ENCODE measurements at regions not wholly inside any gene's neighbourhood (a gene's known extent, or its start where the extent isn't known, plus 50 kb on each side); places are given as distances from the start of the nearest gene placed in this dataset.

DNA sequence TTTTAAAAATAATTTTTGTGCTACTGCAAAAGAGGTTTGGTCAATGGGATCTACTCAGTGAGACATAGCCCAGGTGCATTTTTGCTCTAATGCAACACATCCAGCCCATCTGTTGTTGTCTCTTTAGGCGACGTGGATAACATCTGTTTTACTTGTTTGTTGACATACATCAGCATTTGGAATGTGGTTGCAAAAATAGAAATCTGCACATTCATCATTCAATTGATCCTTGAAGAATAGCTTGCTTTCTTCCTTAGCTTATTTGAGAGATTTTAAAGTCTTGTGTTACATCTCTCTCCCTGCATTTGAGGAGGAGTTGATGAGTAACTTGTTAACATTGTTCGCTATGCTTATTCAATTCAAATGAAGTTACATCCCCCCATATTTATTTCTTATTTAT is 1202.3 kb downstream of the NSUN3 start:
- no peak overlapping the region for H3K4me3 ChIP-seq (ENCODE audit: low read length)
- H3K9me3 ChIP-seq (ENCODE audit: control insufficient read depth, low read depth, low read length) = no peaks in the 10 kb centered on the region
- H3K36me3 ChIP-seq (ENCODE audit: control insufficient read depth, insufficient read depth, low read length) = no peaks in the 10 kb centered on the region
- H3K4me1 ChIP-seq (ENCODE audit: control insufficient read depth, insufficient read depth, low read length) = no peaks in the 10 kb centered on the region
- WGBS (ENCODE audit: insufficient coverage, low lambda C conversion rate) = 73% methylated on average over 3 of the region's 3 CpGs
- H3K27me3 ChIP-seq (ENCODE audit: control insufficient read depth, insufficient read depth, low read length) = no peaks in the 10 kb centered on the region
- no peak for DNase-seq
- no peak overlapping the region for H3K27ac ChIP-seq (ENCODE audit: low read length)

DNA sequence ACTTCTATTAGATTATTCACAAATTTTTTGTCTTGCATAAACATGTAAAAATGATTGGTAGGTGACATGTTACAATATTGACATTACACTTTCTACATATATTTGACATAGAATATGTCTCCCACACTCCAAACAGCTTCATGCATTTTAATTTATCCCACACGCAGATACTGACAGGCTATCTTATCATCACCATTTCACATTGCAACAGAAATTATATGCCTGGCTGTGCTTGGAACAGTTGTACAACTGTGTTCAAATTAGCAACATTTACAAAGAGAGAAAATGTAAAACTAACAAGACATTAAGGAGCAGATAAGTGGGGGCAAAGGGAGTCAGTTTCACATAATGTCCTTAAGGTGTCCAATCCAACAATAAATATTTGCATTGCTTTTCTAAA is 1208.5 kb downstream of the NSUN3 start:
- no peaks in the 10 kb centered on the region for H3K9me3 ChIP-seq (ENCODE audit: control insufficient read depth, low read depth, low read length)
- H3K36me3 ChIP-seq (ENCODE audit: control insufficient read depth, insufficient read depth, low read length) = no peaks in the 10 kb centered on the region
- H3K27ac ChIP-seq (ENCODE audit: low read length) = no peak overlapping the region
- no peak for DNase-seq
- no peaks in the 10 kb centered on the region for H3K27me3 ChIP-seq (ENCODE audit: control insufficient read depth, insufficient read depth, low read length)
- WGBS (ENCODE audit: insufficient coverage, low lambda C conversion rate) = no CpG with 5 or more reads among the region's 1 CpG
- no peaks in the 10 kb centered on the region for H3K4me1 ChIP-seq (ENCODE audit: control insufficient read depth, insufficient read depth, low read length)
- no peak overlapping the region for H3K4me3 ChIP-seq (ENCODE audit: low read length)

DNA sequence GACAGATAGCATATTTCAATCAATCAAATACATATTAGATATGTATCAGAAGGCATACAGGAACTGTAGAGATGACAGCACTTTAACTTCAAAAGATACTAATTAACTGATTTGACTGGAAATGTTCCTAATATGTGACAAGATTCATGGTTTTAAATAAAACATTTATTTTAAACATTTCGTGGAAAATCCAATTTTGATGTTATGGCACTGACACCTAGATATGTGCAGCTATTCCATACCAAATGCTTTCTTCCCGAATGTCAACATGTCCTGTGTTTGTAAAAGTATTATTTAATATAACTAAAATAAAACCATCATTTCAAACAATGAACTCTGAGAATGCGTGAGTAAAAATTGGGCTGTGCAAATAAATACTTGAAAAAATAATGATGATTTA is 1209.3 kb downstream of the NSUN3 start:
- no peaks in the 10 kb centered on the region for H3K4me1 ChIP-seq (ENCODE audit: control insufficient read depth, insufficient read depth, low read length)
- H3K27me3 ChIP-seq (ENCODE audit: control insufficient read depth, insufficient read depth, low read length) = no peaks in the 10 kb centered on the region
- DNase-seq = no peak
- 97% methylated on average over 3 of the region's 3 CpGs for WGBS (ENCODE audit: insufficient coverage, low lambda C conversion rate)
- H3K9me3 ChIP-seq (ENCODE audit: control insufficient read depth, low read depth, low read length) = no peaks in the 10 kb centered on the region
- H3K36me3 ChIP-seq (ENCODE audit: control insufficient read depth, insufficient read depth, low read length) = no peaks in the 10 kb centered on the region
- H3K27ac ChIP-seq (ENCODE audit: low read length) = no peak overlapping the region
- H3K4me3 ChIP-seq (ENCODE audit: low read length) = no peak overlapping the region

DNA sequence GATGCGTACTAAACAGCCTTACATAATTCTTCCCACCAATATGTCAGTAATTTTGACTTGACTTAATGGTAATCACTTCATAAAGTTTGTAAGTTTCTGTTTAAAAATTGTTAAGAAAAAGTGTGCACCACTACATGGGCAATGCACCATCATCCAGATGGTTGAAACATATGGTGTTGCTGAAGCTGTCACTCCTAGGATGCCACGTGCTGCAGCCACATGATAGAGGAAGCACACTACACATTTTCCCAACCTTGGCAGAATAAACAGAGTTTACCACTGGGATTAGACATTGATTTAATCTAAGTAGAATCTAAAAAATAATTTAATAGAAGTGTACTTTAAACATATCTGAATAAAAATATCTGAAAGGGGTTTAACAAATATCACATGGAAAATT is 1209.9 kb downstream of the NSUN3 start:
- no peaks in the 10 kb centered on the region for H3K9me3 ChIP-seq (ENCODE audit: control insufficient read depth, low read depth, low read length)
- no peak overlapping the region for H3K4me3 ChIP-seq (ENCODE audit: low read length)
- H3K27ac ChIP-seq (ENCODE audit: low read length) = no peak overlapping the region
- WGBS (ENCODE audit: insufficient coverage, low lambda C conversion rate) = no CpG with 5 or more reads among the region's 2 CpGs
- H3K27me3 ChIP-seq (ENCODE audit: control insufficient read depth, insufficient read depth, low read length) = no peaks in the 10 kb centered on the region
- no peak for DNase-seq
- H3K36me3 ChIP-seq (ENCODE audit: control insufficient read depth, insufficient read depth, low read length) = no peaks in the 10 kb centered on the region
- no peaks in the 10 kb centered on the region for H3K4me1 ChIP-seq (ENCODE audit: control insufficient read depth, insufficient read depth, low read length)

- Histone ChIP-seq H3K4me1 (ENCODE audit: control insufficient read depth, insufficient read depth, low read length) (no peaks in the 10 kb centered on the region), H3K27ac (ENCODE audit: low read length) (no peak overlapping the region), H3K4me3 (ENCODE audit: low read length) (no peak overlapping the region), H3K27me3 (ENCODE audit: control insufficient read depth, insufficient read depth, low read length) (no peaks in the 10 kb centered on the region), H3K9me3 (ENCODE audit: control insufficient read depth, low read depth, low read length) (no peaks in the 10 kb centered on the region), H3K36me3 (ENCODE audit: control insufficient read depth, insufficient read depth, low read length) (no peaks in the 10 kb centered on the region)
- DNase-seq = peak in 1 of 2 donors; percentile 9
- no CpG with 5 or more reads among the region's 3 CpGs for WGBS (ENCODE audit: insufficient coverage, low lambda C conversion rate)
Observed at GRCh38 chr3:95277613-95278012, 1214.8 kb downstream of the NSUN3 start.

DNA sequence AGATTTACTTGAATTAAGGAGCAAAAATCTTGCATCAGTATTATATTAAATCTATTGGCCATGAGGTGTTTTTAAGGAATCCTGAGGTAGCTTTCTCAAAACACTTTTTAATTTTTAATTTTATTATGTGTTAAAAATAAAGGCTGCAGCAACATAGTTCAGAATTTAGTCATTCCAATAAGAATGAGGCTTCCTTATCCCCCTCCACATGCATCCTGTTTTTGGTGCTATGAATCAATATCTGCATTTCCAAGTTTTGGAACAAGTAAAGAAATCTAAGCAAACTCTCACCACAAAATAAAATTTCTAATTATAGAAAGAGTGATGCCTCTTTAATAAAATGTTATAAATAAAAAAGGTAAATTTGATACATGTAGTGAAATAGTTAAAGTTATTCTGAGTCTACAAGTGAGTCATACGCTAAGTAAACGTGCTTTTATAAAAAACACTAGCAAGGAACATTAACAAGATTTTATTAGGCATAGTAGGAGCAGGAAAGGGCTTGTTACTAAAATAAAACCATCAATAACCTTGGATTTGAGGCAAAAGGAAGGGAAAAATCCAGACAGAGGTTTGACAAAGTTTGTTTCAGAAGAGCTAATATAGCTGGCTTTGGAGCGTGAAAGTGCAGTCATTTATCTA is 1218.0 kb downstream of the NSUN3 start:
- Histone ChIP-seq H3K36me3 (ENCODE audit: control insufficient read depth, insufficient read depth, low read length) (no peaks in the 10 kb centered on the region), H3K4me1 (ENCODE audit: control insufficient read depth, insufficient read depth, low read length) (no peaks in the 10 kb centered on the region), H3K4me3 (ENCODE audit: low read length) (no peak overlapping the region), H3K9me3 (ENCODE audit: control insufficient read depth, low read depth, low read length) (no peaks in the 10 kb centered on the region), H3K27me3 (ENCODE audit: control insufficient read depth, insufficient read depth, low read length) (no peaks in the 10 kb centered on the region), H3K27ac (ENCODE audit: low read length) (no peak overlapping the region)
- no peak for DNase-seq
- 46% methylated on average over 3 of the region's 3 CpGs for WGBS (ENCODE audit: insufficient coverage, low lambda C conversion rate)

DNA sequence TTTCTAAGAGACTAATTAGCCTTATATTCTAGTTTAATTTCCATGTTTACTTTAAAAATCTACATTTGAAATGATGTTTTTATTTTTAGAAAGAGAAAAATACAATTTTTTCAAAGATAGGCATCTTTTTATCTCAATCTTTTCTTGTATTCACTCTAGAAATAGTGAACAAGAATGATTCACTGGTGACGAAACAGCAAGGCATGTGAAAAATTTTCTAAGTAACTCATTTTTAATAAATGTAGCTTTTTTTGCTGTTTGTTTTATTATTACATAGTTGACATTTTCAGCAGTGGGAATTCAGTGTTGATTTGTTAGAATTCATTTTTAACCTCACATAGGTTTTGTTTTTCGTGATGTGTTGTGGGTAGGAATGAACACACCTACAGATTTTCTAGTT is 1226.4 kb downstream of the NSUN3 start:
- WGBS (ENCODE audit: insufficient coverage, low lambda C conversion rate) = 84% methylated on average over 2 of the region's 2 CpGs
- no peak for DNase-seq
- no peak overlapping the region for H3K27ac ChIP-seq (ENCODE audit: low read length)
- H3K27me3 ChIP-seq (ENCODE audit: control insufficient read depth, insufficient read depth, low read length) = no peaks in the 10 kb centered on the region
- no peaks in the 10 kb centered on the region for H3K4me1 ChIP-seq (ENCODE audit: control insufficient read depth, insufficient read depth, low read length)
- no peaks in the 10 kb centered on the region for H3K9me3 ChIP-seq (ENCODE audit: control insufficient read depth, low read depth, low read length)
- H3K4me3 ChIP-seq (ENCODE audit: low read length) = no peak overlapping the region
- no peaks in the 10 kb centered on the region for H3K36me3 ChIP-seq (ENCODE audit: control insufficient read depth, insufficient read depth, low read length)

- H3K36me3 ChIP-seq (ENCODE audit: control insufficient read depth, insufficient read depth, low read length) = no peaks in the 10 kb centered on the region
- no peaks in the 10 kb centered on the region for H3K4me1 ChIP-seq (ENCODE audit: control insufficient read depth, insufficient read depth, low read length)
- no peak overlapping the region for H3K4me3 ChIP-seq (ENCODE audit: low read length)
- no peak for DNase-seq
- no peaks in the 10 kb centered on the region for H3K27me3 ChIP-seq (ENCODE audit: control insufficient read depth, insufficient read depth, low read length)
- H3K27ac ChIP-seq (ENCODE audit: low read length) = no peak overlapping the region
- WGBS (ENCODE audit: insufficient coverage, low lambda C conversion rate) = no CpG with 5 or more reads among the region's 1 CpG
- H3K9me3 ChIP-seq (ENCODE audit: control insufficient read depth, low read depth, low read length) = no peaks in the 10 kb centered on the region
Observed at GRCh38 chr3:95297581-95297980, 1234.7 kb downstream of the NSUN3 start.

GRCh38 chr3:95302044-95302443 is 1239.2 kb downstream of the NSUN3 start:
- WGBS (ENCODE audit: insufficient coverage, low lambda C conversion rate) = 83% methylated on average over 1 of the region's 1 CpG
- no peaks in the 10 kb centered on the region for H3K4me1 ChIP-seq (ENCODE audit: control insufficient read depth, insufficient read depth, low read length)
- DNase-seq = peak in 1 of 2 donors; percentile 32

DNA sequence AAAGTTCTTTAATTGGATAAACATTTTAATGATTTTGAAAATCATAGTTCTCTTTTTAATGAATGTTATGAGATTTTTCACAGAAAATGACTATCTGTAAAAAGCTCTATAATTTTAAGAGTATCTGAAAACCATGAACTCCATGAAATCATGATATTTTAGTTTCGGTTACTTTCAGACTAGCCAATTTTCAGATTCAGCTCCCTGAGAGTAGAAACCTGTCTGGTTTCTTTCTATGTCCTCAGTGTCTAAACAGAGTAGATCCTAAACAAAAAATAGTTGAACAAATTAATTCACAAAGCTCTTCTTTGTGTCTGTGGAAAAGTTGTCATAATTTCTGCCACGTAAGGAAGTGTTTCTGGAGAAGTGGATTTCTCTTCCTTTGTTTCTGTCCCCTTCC is 1247.7 kb downstream of the NSUN3 start:
- no peak for DNase-seq
- Histone ChIP-seq H3K9me3 (ENCODE audit: control insufficient read depth, low read depth, low read length) (peaks cover 3% of the 10 kb centered on the region), H3K4me1 (ENCODE audit: control insufficient read depth, insufficient read depth, low read length) (no peaks in the 10 kb centered on the region), H3K4me3 (ENCODE audit: low read length) (no peak overlapping the region), H3K36me3 (ENCODE audit: control insufficient read depth, insufficient read depth, low read length) (no peaks in the 10 kb centered on the region), H3K27me3 (ENCODE audit: control insufficient read depth, insufficient read depth, low read length) (no peaks in the 10 kb centered on the region), H3K27ac (ENCODE audit: low read length) (no peak overlapping the region)
- no CpG with 5 or more reads among the region's 2 CpGs for WGBS (ENCODE audit: insufficient coverage, low lambda C conversion rate)

More at GRCh38 chr3:95302044-95302443, 1239.2 kb downstream of the NSUN3 start:
- H3K27me3 ChIP-seq (ENCODE audit: control insufficient read depth, insufficient read depth, low read length) = no peaks in the 10 kb centered on the region
- H3K9me3 ChIP-seq (ENCODE audit: control insufficient read depth, low read depth, low read length) = no peaks in the 10 kb centered on the region
- H3K4me3 ChIP-seq (ENCODE audit: low read length) = no peak overlapping the region
- H3K27ac ChIP-seq (ENCODE audit: low read length) = no peak overlapping the region
- no peaks in the 10 kb centered on the region for H3K36me3 ChIP-seq (ENCODE audit: control insufficient read depth, insufficient read depth, low read length)

GRCh38 chr3:95311272-95311671 is 1248.4 kb downstream of the NSUN3 start:
- DNase-seq = no peak
- Histone ChIP-seq H3K27me3 (ENCODE audit: control insufficient read depth, insufficient read depth, low read length) (no peaks in the 10 kb centered on the region), H3K36me3 (ENCODE audit: control insufficient read depth, insufficient read depth, low read length) (no peaks in the 10 kb centered on the region), H3K9me3 (ENCODE audit: control insufficient read depth, low read depth, low read length) (peaks cover 3% of the 10 kb centered on the region), H3K4me1 (ENCODE audit: control insufficient read depth, insufficient read depth, low read length) (no peaks in the 10 kb centered on the region), H3K4me3 (ENCODE audit: low read length) (no peak overlapping the region), H3K27ac (ENCODE audit: low read length) (no peak overlapping the region)
- WGBS (ENCODE audit: insufficient coverage, low lambda C conversion rate) = no CpG with 5 or more reads among the region's 2 CpGs
